Panc1 (cell line): ENCODE measurements at regions not wholly inside any gene's neighbourhood (a gene's known extent, or its start where the extent isn't known, plus 50 kb on each side); places are given as distances from the start of the nearest gene placed in this dataset.

Experiments used
- ATAC-seq: fragments of 200-7000 bp; cut with Tn5 transposase; 2 replicates; pipeline ENCODE4 v1.9.1; 2020; ENCODE audit warnings: mild to moderate bottlenecking, moderate library complexity
- BruUV-seq: library from RNA; stranded (reverse); fragments of 400-500 nt; replicated peaks from 2 replicates; lab custom pipeline; 2021; lab: Mats Ljungman, UMichigan
- CTCF ChIA-PET: fragments of 300-600 bp; sonication (Branson Sonifier 250); formaldehyde crosslinking; loops from one replicate; lab custom pipeline; 2022; ENCODE audit warnings: antibody characterized with exemption; lab: Charles Lee
- POLR2A ChIA-PET: fragments of 300-600 bp; sonication (Branson Sonifier 250); formaldehyde crosslinking; loops from one replicate; lab custom pipeline; 2022; ENCODE audit warnings: antibody characterized with exemption; lab: Charles Lee
- DNase-seq: peaks from one replicate; pipeline ENCODE4 v3.0.0-alpha.2; 2010; ENCODE audit warnings: low read depth, low spot score
- H3K27ac ChIP-seq: 2 replicates; pipeline ENCODE4 v1.5.1; 2011; ENCODE audit warnings: mild to moderate bottlenecking, low read length, inconsistent platforms
- H3K27me3 ChIP-seq: fragments of 200-500 bp; sonication (Bioruptor generic); 2 replicates; pipeline ENCODE4 v1.6.0; 2014; ENCODE audit warnings: low read length, inconsistent platforms; ENCODE audit not compliant: control insufficient read depth, insufficient read depth
- H3K36me3 ChIP-seq: fragments of 200-500 bp; sonication (Bioruptor generic); 2 replicates; pipeline ENCODE4 v1.5.1; 2014; ENCODE audit warnings: inconsistent platforms, mild to moderate bottlenecking, low read length, moderate library complexity; ENCODE audit not compliant: control insufficient read depth, insufficient read depth
- H3K4me1 ChIP-seq: 2 replicates; pipeline ENCODE4 v1.5.1; 2011; ENCODE audit warnings: inconsistent platforms, mild to moderate bottlenecking, low read length, moderate library complexity; ENCODE audit not compliant: control insufficient read depth, insufficient read depth
- H3K4me3 ChIP-seq, 2 experiments: 2 replicates each; pipeline ENCODE4 v1.5.1; 2011 to 2012; ENCODE audit warnings: low read depth in 2 of 2, low read length in 2 of 2, mild to moderate bottlenecking in 2 of 2, inconsistent platforms in 1 of 2, moderate library complexity in 1 of 2
- H3K9me3 ChIP-seq: fragments of 200-500 bp; sonication (Bioruptor generic); 2 replicates; pipeline ENCODE4 v1.5.1; 2014; ENCODE audit warnings: low read depth, mild to moderate bottlenecking, inconsistent platforms, low read length, moderate library complexity; ENCODE audit not compliant: control insufficient read depth, insufficient read depth
- CTCF ChIP-seq: fragments of 450-650 bp; IDR thresholded peaks from 2 replicates; pipeline ENCODE4 v1.5.1; 2017; ENCODE audit warnings: mild to moderate bottlenecking
- POLR2AphosphoS5 ChIP-seq: IDR thresholded peaks from 2 replicates; pipeline ENCODE4 v1.6.1; 2012; ENCODE audit warnings: mild to moderate bottlenecking, low read depth, low read length, moderate library complexity
- REST ChIP-seq, 2 experiments: IDR thresholded peaks; 2 replicates each; pipeline ENCODE4 v1.6.1; 2011 to 2012; ENCODE audit warnings: low read depth in 2 of 2, control low read depth in 1 of 2, low read length in 1 of 2, mild to moderate bottlenecking in 1 of 2, moderate library complexity in 1 of 2; ENCODE audit not compliant: insufficient read depth in 1 of 2
- SIN3A ChIP-seq: IDR thresholded peaks from 2 replicates; pipeline ENCODE4 v1.6.1; 2012; ENCODE audit warnings: low read depth, mild to moderate bottlenecking, low read length, moderate library complexity, borderline replicate concordance; ENCODE audit not compliant: insufficient read depth
- TCF7L2 ChIP-seq: IDR thresholded peaks from 2 replicates; pipeline ENCODE4 v1.6.1; 2011; ENCODE audit warnings: mild to moderate bottlenecking, low read depth, low read length, inconsistent platforms
- in situ Hi-C: cut with HindIII; loops from 2 replicates; pipeline ENCODE4 v1.10.0; 2016; ENCODE audit warnings: low sequenced_read_pairs, low pct_unique_long_range_greater_than_20kb
- intact Hi-C: fragments of 100-400 bp; cut with micrococcal nuclease; formaldehyde crosslinking; loops from one replicate; pipeline ENCODE4 v1.10.0; 2022; ENCODE audit not compliant: unreplicated experiment

GRCh38 chr14:106729551-106729950 lies 1203.2 kb downstream of the TMEM121 start:
- in situ Hi-C loops (no loop called here), intact Hi-C loops (no loop called here)
- Histone ChIP-seq H3K4me3 (no peak overlapping the region), H3K27me3 (peaks cover 2% of the 10 kb centered on the region; the same call in 1 of the 2 replicates), H3K27ac (no peak overlapping the region), H3K4me1 (no peaks in the 10 kb centered on the region), H3K9me3 (no peaks in the 10 kb centered on the region), H3K36me3 (no peaks in the 10 kb centered on the region)
- no peak for DNase-seq
- POLR2A ChIA-PET = no interaction called here
- no peak for ATAC-seq
- no TSS peak for BruUV-seq
- no peak for TF ChIP-seq CTCF
- CTCF ChIA-PET = no interaction called here

- intact Hi-C loops = no loop called here
- CTCF ChIA-PET = no interaction called here
- no peak for ATAC-seq
Measured at GRCh38 chr14:106733771-106734170, 1207.4 kb downstream of the TMEM121 start.

More at GRCh38 chr14:106733771-106734170, 1207.4 kb downstream of the TMEM121 start:
- Histone ChIP-seq H3K9me3 (no peaks in the 10 kb centered on the region), H3K36me3 (no peaks in the 10 kb centered on the region), H3K27me3 (peaks cover 2% of the 10 kb centered on the region; the same call in 1 of the 2 replicates), H3K4me1 (no peaks in the 10 kb centered on the region), H3K27ac (no peak overlapping the region), H3K4me3 (no peak overlapping the region)
- POLR2A ChIA-PET = no interaction called here
- no peak for DNase-seq
- no TSS peak for BruUV-seq
- TF ChIP-seq REST (IDR thresholded peaks at IDR 0.05; ENCODE audit: insufficient read depth in 1 of 2, low read depth in 2 of 2, low read length in 1 of 2) (no peak), SIN3A (no peak), POLR2AphosphoS5 (no peak), TCF7L2 (no peak), CTCF (no peak)
- in situ Hi-C loops = no loop called here
